ENCODE measurements at regions not wholly inside any gene's neighbourhood (a gene's known extent, or its start where the extent isn't known, plus 50 kb on each side); places are given as distances from the start of the nearest gene placed in this dataset.

- no peak for DNase-seq
Measured at GRCh38 chr7:115552766-115553165, 477.8 kb downstream of the TFEC start.

GRCh38 chr7:115549910-115550309 is 480.7 kb downstream of the TFEC start:
- no peak for DNase-seq

GRCh38 chr7:115548756-115549155 is 481.8 kb downstream of the TFEC start:
- peak; percentile 27 for DNase-seq

- no peak for DNase-seq
Measured at GRCh38 chr7:115546790-115547189, 483.8 kb downstream of the TFEC start.

DNA sequence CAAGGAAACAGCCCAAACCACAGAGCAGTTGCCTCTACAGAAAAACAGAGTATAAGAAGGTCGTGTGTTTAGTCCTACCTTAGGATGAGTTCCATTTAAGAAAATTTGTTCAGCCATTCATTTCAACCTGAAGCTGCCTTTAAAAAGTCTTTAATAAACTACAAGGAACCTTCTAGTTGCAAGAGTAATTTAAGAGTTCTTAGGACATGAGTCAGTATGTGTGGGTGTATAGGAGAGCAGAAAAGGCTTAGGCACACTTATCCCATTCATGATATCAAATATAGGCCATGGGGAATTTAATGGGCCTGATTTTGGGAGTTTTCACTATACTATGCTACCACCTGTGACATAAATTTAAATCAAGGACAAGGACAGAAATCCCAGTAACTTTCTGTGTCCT is 496.8 kb downstream of the TFEC start:
- DNase-seq = no peak

DNA sequence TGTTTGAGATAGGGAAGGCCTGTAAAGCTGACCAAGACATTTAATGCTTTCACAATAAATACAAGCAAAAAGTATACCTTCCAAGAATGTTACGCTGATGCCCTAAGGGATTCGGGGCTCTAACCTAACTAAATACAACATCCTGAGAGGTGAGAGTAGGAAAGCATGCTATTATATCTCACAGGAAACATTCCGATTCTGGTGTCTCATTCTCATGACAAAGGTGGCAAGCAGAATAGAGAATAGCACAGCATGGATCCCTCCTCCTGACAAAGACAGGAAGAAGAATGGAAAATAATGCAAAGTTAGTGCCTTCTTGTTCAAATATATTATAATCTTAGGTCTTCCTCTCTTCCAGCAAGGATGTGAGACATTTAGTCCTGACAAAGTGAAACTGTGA is 504.3 kb downstream of the TFEC start:
- no peak for DNase-seq

DNA sequence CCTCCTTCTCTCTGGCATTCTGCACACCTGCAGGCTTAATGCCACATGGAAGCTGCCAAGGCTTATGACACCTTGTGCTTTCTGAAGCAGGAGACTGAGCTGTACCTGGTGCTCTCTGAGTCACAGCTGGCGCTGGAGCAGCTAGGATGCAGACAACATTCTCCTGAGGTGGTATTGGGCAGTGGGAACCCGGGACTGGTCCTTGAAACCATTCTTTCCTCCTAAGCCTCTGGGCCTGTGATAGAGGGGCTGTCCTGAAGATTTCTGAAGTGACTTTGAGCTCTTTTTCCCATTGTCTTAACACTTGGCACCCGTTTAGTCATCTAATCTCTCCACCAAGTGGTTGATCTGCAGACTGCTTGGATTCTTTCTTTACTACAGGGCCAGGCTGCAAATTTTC is 508.4 kb downstream of the TFEC start:
- DNase-seq = no peak

DNA sequence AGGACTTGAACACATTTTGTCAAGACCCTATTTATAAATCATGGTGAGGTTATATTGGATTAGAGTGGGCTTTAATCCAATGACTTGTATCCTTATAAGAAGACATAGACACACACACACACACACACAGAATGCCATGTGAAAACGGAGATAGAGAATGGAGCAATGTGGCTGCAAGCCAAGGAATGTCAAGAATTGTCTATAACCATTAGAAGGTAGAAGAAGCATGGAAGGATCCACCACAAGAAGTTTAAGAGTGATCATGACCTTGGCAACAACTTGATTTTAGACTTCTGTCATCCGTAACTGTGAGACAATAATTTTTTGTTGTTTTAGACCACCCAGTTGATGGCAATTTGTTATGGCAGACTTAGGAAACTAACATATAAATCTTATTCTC is 514.2 kb downstream of the TFEC start:
- DNase-seq = peak; percentile 73

DNA sequence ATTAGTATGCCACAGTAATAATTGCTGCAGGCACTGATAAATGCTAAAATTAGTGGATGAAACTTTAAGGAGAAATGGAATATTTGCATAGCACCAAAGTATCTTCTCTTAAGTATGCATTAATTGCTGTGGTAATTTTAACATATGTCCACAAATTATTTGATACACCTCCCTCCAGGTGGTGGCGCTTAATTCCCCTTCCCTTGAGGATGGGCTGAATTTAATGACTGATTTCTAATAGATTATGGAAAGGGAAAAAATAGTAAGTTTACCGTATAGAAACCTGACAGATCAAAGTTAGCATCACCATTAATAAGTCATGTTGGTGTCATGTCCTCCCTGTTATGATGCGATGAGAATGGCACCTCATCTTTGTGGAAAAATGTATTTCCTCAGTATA is 519.2 kb downstream of the TFEC start:
- no peak for DNase-seq

DNA sequence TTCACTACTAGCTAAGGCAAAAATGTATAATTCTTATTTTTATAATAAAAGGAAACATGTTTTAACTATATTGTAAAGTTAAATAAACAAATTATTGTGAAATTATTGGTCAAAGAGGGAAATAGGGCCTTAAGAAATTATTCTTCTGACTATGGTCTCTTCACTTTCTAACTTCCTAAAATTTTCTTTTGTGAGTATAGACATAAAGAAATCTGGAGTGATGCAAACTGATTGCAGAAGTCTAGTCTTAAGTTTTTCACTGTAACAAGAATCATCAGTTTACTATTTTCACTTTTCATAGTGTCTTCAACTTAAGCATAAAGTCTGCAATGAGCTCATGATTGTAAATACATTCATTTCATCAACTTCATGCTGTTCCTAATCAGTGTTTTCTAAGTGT is 525.4 kb downstream of the TFEC start:
- no peak for DNase-seq

DNA sequence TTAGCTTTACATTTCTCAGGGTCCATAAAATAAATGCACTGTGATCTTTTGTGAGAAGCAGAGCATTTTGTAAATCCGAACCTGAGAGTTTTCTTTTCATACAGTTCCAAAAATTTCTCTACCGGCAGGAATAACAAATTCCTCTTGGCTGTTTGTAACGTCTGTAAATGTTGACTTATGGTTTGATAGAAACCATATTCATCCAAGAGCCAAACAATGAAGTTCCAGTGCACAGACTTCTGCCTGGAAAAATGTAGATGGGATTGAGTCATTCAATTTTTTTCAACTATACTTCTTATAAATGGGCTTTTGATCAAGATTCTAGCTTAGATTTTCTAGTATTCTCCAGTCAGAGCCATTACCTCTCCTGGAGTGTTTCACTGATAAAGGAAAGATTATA is 530.6 kb downstream of the TFEC start:
- DNase-seq = peak; percentile 56

DNA sequence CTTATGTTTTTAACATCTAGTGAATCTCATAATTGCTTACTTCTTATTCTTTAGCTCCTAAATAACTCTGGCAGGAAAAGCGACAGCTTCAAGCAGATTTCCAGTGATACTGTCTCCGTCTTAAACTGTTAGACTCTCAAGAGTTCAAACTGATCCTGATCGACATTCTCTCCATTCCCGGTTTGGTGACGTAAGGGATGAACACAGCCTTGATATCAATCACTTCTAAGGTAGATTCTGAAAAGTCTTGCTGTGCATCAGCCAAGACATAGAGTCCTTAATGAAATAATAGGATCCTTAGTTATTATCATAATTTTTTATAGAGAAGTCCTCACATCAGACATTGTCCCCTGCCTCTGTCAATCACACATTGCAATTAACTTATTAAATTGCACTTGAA is 534.6 kb downstream of the TFEC start:
- no peak for DNase-seq

DNA sequence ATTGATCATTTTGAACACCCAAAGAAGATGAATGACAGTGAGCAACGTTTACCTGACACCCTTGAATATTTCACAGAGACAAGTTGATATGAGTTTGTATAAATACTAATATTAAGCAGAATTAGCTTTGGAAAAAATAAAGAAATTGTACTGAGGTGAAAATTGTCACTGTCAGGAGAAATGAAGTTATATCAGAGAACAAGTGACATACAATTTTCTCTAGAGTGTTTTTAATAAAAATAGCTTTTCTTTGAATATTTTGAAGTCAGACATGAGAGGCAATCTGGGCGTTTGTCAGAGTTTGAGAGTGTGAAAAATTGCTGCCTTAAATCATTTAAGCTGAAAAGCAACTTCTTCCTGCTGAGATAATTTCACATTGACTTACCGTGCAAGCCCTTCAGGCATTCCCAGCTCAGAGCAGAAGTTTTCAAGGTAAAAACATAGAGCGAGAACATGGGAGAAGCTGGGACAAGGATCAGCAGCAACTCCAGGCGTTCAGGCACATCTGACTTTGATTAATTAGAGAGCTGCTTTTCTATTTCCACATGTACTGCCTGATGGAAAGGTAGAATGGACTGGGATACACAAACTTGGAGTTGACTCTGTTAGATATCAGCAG is 535.9 kb downstream of the TFEC start:
- DNase-seq = no peak

- DNase-seq = no peak
Measured at GRCh38 chr7:115493381-115493780, 537.2 kb downstream of the TFEC start.

DNA sequence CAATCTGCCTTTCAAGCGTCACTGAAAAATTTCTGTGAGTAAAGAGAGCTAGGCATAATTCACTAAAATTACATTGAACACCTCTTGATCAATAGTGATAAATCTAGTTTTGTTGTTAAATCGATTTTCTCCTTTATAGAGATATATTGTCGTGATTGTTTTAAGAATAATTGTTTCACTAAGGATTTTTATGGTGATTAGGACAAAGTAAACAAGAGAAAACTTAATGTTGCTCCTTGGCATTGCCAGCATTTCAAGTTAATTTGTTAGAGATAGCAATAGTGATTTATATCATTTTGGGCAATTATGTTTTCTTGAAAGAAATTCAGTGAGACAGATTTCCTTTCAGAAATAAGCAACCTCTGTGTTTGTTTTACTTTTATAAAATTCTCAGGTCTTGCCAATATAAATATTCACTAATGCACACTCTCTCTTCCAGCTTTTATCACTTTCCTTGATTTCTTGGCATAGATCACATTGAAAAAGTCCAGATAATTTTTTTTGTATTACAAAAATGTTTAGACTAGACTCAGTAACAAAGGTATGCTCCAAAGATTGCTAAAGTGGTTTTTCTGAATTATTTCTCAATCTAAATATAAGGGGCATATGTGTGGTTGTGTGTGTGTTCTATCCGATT is 538.7 kb downstream of the TFEC start:
- DNase-seq = no peak

GRCh38 chr7:115479448-115479847 is 551.1 kb downstream of the TFEC start:
- DNase-seq = no peak

- peak; percentile 70 for DNase-seq
Measured at GRCh38 chr7:115478426-115478825, 552.1 kb downstream of the TFEC start.

GRCh38 chr7:115477193-115477651 is 553.3 kb downstream of the TFEC start:
- DNase-seq = peak; percentile 44

DNA sequence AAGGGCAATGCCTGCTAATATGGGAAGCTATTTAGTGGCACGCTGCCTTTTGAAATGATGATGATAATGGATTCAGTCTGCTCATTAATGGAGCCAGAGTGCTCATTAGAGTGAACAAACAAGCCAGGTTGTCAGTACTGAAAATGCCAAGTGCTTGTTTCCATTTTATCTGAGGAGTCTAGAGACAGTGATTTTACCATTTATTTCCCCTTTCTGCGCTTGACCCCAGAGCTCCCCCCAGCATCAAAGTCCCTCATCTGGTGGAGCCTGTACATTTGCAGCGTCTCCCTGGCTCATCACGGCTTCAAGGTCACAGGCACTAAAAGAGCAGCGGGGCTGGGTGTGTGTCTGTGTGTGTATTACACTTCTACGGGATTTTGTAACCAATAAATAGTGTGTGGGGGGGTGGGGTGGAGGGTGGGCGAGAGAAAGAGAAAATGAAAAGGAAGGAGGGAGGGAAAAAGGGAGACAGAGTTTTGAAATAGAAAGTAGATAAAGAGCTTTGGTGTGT is 553.8 kb downstream of the TFEC start:
- no peak for DNase-seq

GRCh38 chr7:115475761-115476385 is 554.0 kb downstream of the MDFIC start:
- peak; percentile 17 for DNase-seq

- no peak for DNase-seq
Measured at GRCh38 chr7:115475206-115475605, 553.3 kb downstream of the MDFIC start.

DNA sequence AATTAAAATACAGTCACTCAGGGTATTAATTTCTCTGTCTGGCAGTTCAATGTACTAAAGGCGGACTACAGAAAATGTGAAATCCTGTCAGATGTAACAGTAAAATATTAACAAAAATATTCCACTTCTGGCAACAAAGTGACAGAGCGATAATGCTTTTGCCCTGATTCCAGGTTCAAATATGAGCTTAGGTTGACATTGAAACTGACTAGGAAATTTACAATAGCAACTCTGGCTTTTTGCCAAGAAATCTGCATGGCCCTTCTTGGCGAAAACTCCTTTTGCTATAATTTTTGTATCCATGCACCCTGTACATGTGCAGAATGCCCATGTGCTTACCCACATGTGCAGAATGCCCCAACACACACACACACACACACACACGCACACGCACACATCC is 552.2 kb downstream of the MDFIC start:
- no peak for DNase-seq

DNA sequence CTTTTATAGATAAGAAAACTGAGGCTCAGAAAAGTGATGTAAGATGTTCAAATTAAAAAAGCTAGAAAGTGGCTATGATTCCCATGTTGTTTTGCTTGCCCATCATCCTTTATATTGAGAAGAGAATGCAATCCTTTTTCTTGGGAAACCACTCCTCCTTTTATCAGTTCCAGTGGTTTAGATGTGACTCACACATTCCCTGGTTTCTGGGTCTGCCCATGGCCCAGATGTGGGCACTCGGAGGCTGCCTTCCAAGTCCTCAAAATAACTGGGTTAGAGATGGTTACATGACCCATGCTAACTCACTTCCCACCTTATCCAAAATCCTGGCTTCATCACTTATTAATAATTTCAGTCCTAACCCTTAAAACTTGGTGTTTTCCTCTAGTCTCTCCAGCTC is 550.0 kb downstream of the MDFIC start:
- DNase-seq = peak; percentile 37

DNA sequence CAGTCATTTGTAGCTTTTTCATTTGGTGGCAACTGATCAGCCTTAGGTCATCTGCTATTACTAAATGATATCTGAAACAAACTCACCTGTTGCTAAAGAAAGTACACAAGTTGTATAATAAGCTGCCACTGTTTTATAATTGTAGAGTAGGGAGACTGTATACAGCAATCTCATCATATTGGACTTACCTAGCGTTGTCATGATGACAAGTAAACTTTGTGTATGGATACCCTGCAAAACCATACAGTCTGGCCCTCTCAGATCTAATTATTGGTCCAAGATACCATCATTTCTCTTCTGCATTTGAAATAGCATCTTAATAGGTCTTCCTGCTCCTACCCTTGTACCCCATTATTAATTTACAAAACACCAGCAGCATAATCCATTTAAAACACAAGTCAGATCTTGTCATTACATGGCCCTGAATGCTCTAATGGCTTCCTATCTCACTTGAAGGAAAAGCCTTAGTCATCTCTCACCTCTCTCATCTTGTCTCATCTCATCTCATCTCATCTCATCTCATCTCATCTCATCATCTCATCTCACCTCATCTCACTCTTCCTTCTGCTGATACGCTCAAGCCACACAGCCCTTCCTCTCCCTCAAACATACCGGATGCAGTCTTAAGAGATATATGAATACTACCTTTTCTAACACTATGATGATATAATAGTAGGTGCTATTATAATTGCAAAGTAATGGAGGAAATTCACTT is 540.6 kb downstream of the MDFIC start:
- DNase-seq = no peak
